SK-N-MC (cell line): ENCODE measurements at regions not wholly inside any gene's neighbourhood (a gene's known extent, or its start where the extent isn't known, plus 50 kb on each side); places are given as distances from the start of the nearest gene placed in this dataset.

ENCODE experiments used
- EZH2 ChIP-seq: fragments of 200-600 bp; sonication (generic); IDR thresholded peaks from one replicate; pipeline ENCODE4 v1.6.1; 2017; ENCODE audit warnings: antibody characterized with exemption
- FOXP2 ChIP-seq: optimal IDR thresholded peaks from 2 replicates; pipeline ENCODE3; 2011; ENCODE audit warnings: mild to moderate bottlenecking, moderate library complexity; ENCODE audit not compliant: insufficient read depth; ENCODE audit errors: extremely low read length, control extremely low read depth
- POLR2AphosphoS5 ChIP-seq: IDR thresholded peaks from 2 replicates; pipeline ENCODE4 v1.6.1; 2012; ENCODE audit warnings: mild to moderate bottlenecking, low read depth, low read length, borderline replicate concordance

GRCh38 chrX:124239911-124240310 is 92.5 kb upstream of the TEX13D start:
- TF ChIP-seq EZH2 (no peak), POLR2AphosphoS5 (no peak), FOXP2 (no peak)
